Germinal center (tissue), 1 donor: ENCODE measurements at regions not wholly inside any gene's neighbourhood (a gene's known extent, or its start where the extent isn't known, plus 50 kb on each side); places are given as distances from the start of the nearest gene placed in this dataset.

ENCODE experiments used
- DNase-seq: peaks from one replicate; pipeline ENCODE4 v3.0.0; 2012; ENCODE audit warnings: mixed read lengths, low spot score

- no peak for DNase-seq
Observed at GRCh38 chr12:20199780-20200179, 168.6 kb upstream of the PDE3A start.

- DNase-seq: no peak
Observed at GRCh38 chr12:20201733-20202132, 166.6 kb upstream of the PDE3A start.

- no peak for DNase-seq
Observed at GRCh38 chr12:20205854-20206253, 162.5 kb upstream of the PDE3A start.

DNA sequence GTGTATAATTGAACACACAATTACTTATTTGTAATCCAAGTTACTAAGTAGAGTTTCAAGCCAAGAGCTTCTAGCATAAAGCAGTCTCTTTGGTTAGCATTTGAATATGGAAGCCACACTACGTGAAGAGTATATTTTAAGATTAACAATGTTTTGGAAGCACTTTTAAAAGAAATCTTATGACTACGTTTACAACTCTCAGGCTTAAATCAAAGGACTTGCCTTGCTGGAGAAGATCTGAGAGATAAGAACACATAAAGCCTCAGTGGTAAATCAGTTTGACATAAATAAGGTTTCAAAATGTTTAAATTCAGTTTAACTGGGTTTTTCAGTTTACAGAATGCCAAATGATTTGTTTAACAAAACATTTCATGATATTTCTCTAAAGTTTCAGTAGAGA lies 161.9 kb upstream of the PDE3A start:
- no peak for DNase-seq

DNA sequence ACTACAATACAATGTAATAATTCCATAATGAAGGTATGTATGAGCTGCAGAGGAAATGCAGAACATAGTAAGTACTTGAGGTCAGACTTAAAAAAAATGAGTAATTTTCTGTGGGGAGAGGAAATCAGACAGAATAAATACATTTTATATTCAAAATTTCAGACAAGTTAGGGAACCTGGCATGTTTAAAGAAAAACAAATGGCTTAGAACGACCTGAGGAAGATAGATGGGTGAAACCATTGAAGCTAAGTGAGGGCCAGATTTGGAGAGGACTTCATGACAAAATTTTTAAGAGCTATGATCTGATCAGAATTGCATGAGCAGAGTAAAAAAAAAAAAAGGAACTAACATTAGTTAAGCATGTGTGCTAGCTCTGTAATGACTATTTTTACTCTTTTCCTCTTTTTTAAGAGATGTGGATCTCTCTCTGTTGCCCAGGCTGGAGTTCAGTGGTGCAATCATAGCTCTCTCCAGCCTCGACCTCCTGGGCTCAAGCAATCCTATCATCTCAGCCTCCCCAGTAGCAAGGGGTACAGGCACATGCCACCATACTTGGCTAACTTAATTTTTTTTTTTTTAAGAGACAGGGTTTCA lies 157.6 kb upstream of the PDE3A start:
- no peak for DNase-seq

GRCh38 chr12:20211541-20211940 lies 156.8 kb upstream of the PDE3A start:
- no peak for DNase-seq

DNA sequence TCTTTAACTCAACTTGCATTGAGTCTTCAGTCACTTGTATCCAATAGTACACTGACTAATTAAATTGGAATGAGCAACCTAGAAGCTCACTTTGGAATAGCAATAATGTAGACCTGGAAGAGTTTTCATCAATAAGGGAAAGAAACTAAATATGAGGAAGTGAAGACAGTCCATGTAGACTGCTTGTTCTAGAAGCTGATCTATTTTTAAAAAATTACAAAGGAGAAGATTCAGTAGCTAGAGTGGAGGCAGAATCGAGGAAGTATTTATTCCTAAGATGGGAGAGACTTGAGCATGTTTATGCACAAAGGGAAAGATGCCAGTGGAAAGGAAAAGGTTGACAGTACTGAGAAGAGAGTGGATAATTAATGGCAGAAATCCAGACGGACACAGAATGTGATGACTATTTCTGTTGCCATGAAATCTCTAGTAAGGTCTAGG lies 156.3 kb upstream of the PDE3A start:
- DNase-seq: no peak

DNA sequence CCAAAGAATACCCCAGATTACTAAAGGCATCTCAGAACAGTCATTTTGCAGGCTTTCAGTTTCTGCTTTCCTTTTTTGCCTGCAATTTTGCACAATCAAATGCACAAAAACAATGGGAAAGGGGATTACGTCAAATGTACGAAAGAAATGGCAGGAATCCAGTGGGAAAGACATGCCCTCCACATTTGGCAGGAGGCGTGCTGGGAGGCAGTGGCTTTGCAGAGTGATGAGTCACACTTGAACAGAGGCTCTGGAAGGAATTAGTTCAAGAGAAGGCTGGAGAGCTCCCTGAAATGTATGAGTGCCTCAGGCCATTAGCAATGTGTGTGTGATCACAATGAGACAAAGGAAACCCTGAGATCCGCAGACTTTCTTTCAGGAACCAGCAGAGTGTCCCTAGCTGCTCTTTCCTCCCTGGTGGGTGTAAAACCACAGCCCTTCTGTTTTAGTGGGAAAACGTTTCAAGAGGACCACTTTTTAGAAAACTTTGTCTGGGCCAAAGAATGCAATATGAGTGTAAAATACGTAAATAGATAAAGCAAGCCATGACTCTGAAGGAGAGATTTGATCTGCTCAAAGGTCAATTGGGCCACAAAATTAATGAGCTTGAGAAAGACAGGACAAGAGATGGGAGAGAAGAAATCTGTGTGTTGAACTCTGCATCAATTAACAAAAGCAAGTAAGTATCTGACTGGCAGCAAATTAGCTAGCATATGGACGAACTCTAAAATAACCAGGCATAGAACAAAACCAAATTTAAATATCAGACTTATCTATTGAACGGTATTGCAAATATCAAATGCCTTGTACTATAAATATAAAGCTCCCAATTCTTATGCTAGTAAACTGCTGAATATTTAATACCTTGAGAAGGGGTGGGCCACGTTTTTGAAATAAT lies 155.4 kb upstream of the PDE3A start:
- DNase-seq: no peak

DNA sequence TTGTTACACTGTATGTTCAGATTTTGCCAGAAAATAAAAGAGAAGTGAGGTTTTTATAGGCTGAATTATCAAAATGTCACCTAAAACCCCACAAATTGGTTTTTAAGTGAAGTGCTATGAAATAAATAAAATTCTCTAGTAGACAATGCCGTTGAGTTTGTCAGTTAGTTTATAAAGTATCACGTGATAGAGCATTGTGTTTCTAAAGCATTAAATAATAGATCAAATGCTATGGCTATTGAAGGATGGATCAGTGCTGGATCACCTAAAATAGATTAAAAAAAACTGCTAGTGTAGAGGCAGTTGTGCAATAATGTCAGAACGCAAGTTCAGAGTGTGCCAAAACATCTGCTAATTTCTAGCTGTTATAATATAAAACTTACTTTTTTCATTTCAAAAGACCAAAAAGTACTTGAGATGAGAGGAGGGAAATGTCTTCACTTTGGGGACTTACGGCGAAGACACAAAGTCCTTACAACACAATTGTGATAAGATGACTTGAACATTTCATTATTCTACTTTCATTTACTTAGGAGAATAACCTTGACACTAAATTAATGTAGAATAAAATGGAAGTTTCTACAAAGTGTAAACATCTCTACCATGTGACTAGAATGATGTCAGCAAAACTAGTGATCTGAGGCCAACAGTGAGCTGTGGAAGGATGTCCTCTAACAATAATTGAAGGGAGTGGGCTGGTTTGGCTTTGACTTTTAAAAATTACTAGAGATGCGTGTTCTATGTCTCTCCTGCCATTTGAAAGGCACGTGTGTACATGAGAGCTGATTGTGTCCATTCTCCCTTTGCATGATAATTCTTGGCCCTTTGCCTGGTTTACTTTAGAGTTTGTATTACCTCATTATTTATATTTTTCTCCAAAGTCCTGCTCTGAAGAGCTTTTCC lies 154.4 kb upstream of the PDE3A start:
- DNase-seq: no peak

DNA sequence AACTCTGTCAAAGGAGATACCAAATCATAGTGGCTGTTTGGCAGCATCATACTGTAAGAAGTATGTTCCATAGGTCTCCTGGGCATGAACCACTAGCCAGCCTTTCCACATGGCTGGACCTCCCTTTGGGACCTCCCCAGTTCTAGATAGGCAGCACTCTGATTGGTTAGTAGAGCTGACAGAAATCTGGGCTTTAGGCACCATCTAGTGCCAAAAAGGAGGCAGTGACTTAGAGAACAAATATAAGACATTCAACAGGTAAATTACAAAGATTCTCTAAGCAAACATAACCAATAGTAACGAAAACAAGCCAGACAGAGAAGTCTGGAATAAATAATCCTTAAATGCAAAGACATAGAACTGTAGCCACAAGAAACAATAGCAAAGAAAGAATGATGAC lies 148.0 kb upstream of the PDE3A start:
- DNase-seq: no peak

DNA sequence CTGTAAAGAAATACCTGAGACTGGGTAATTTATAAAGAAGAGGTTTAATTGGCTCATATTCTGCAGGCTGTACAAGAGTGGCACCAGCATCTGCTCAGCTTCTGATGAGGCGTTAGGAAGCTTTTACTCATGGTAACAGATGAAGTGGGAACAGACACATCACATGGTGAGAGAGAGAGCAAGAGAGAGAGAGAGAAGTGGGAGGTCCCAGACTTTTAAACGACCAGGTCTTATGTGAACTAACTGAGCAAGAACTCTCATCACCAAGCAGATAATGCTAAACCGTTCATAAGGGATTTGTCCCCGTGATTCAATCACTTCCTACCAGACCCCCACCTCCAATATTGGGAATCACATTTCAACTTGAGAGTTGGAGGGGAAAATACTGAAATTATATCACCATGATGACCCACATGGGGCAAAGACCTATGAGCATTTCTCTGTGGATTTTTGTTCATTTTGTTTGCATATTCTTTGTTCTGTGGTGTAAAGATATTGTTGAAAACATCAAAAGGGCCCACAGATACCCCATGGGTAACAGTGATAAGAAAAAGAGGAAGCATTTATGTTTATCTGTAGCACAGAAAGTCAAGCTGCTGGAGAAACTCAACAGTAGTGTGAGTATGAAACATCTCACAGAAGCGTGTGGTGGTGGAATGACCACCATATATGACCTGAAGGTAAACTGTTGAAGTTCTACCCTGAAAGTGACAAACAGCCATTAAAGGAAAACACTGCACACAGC lies 135.2 kb upstream of the PDE3A start:
- no peak for DNase-seq

- DNase-seq: no peak
Observed at GRCh38 chr12:20234474-20234873, 133.9 kb upstream of the PDE3A start.

DNA sequence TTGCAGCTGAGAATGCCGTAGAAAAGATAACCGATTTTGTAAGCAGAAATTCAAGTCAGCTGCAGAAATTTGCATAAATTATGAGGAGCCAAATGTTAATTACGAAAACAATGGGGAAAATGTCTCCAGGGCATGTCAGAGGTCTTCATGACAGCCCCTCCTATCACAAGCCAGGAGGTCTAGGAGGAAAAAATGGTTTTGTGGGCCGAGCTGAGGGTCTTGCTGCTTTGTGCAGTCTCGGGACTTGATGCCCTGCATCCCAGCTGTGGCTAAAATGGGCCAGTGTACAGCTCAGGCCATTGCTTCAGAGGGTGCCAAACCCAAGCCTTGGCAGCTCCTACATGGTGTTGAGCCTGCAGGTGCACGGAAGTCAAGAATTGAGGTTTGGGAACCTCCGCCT lies 131.2 kb upstream of the PDE3A start:
- no peak for DNase-seq

- DNase-seq: no peak
Observed at GRCh38 chr12:20245491-20245890, 122.8 kb upstream of the PDE3A start.

DNA sequence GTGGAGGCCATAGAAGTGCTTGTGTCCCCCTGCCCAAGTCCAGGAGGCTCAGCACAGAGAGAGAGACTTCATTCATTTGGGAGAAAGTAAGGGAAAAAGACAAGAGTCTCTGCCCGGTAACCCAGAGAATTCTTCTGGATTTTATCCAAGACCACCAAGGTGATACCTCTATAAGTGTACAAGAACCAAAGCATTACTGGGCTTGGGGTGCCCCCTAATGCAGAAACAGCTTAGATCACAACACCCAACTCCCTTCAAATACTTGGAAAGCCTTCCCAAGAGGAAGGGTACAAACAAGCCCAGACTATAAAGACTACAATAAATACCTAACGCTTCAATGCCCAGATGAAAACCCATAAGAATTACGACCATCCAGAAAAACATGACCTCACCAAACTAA lies 119.7 kb upstream of the PDE3A start:
- no peak for DNase-seq

DNA sequence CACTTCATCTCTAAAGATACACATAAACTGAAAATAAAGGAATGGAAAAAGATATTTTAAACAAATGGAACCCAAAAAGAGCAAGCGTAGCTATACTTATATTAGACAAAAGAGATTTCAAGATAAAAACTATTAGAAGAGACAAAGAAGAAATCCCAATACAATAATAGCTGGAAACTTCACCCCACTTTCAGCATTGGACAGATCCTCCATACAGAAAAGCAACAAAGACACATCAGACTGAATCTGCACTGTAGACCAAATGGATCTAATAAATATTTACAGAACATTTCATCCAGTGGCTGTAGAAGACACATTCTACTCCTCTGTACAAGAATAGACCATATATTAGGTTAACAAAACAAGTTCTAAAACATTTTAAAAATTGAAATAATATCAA lies 117.6 kb upstream of the PDE3A start:
- no peak for DNase-seq

GRCh38 chr12:20257311-20257710 lies 111.0 kb upstream of the PDE3A start:
- DNase-seq: no peak

- no peak for DNase-seq
Observed at GRCh38 chr12:20259786-20260185, 108.6 kb upstream of the PDE3A start.

- DNase-seq: no peak
Observed at GRCh38 chr12:20260851-20261250, 107.5 kb upstream of the PDE3A start.

GRCh38 chr12:20262119-20262518 lies 106.2 kb upstream of the PDE3A start:
- DNase-seq: no peak

DNA sequence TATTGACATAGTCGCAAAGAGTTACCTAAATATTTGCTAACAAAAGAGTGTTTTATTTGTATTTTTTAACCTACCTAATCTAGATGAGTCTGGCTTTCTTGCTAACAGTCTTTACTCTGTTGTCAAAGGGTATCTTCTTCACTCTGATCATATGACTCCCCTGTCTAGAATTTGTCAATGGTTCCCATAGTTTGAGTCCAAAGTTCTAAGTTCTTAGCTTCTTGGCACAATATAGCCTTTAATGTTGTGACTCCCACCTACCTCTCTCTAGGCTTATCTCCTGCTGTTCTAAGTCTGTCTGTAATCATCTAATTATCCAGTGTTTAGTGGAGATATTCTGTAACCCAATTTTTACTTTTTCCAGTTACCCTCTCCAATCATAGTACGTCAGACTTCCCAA lies 104.3 kb upstream of the PDE3A start:
- DNase-seq: no peak

DNA sequence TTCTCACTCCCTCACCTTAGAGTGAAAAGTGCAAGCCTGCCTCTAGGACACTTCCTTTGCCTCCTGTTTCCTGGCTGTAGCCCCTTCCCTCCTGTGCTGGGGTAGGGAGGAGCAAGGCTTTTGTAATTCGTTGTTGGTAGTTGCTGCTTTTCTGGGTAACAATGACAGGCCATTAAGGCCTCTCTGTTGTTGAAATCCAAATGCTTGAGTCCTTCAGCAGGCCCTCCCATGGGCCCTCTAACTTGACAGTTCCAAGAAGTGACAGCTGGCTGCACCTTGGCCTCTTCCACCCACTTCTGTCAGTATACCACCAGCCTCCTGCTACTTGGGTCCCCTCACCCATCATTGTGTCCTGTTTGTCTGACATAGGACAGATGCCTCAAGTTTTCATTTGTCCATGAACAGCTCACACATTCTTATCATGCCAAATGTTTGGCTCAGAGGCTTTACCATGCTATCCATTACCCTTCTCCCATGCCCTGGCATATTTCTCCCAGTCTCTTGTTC lies 103.7 kb upstream of the PDE3A start:
- DNase-seq: no peak
